K562 (cell line): ENCODE measurements at regions not wholly inside any gene's neighbourhood (a gene's known extent, or its start where the extent isn't known, plus 50 kb on each side); places are given as distances from the start of the nearest gene placed in this dataset.

ENCODE experiments used
- ATF1 ChIP-seq, 2 experiments: fragments of 450-650 bp in 1 of 2; IDR thresholded peaks; 2 replicates each; pipeline ENCODE4 v1.6.1; 2016; ENCODE audit warnings: missing compliant biosample characterization in 1 of 2, missing genetic modification characterization in 1 of 2
- BHLHE40 ChIP-seq: IDR thresholded peaks from 2 replicates; pipeline ENCODE4 v1.6.1; 2011; ENCODE audit warnings: low read length, improper control_type of control experiment
- CBFA2T2 ChIP-seq: fragments of 450-650 bp; conservative IDR thresholded peaks from 2 replicates; pipeline ENCODE4 v1.6.1; 2017; ENCODE audit warnings: mild to moderate bottlenecking
- CC2D1A ChIP-seq: fragments of 450-650 bp; IDR thresholded peaks from 2 replicates; pipeline ENCODE4 v1.6.1; 2017; ENCODE audit warnings: mild to moderate bottlenecking
- CREM ChIP-seq: IDR thresholded peaks from 2 replicates; pipeline ENCODE4 v1.6.1; 2014; ENCODE audit warnings: antibody characterized with exemption, low read depth
- EP300 ChIP-seq: IDR thresholded peaks from 2 replicates; pipeline ENCODE4 v1.6.1; 2012; ENCODE audit warnings: low read length, improper control_type of control experiment
- GATAD2B ChIP-seq: fragments of 450-650 bp; IDR thresholded peaks from 2 replicates; pipeline ENCODE4 v1.6.1; 2017; ENCODE audit warnings: mild to moderate bottlenecking, borderline replicate concordance
- NFIC ChIP-seq: fragments of 450-650 bp; IDR thresholded peaks from 2 replicates; pipeline ENCODE4 v1.6.1; 2017; ENCODE audit warnings: mild to moderate bottlenecking, inconsistent platforms
- NR4A1 ChIP-seq, 2 experiments: fragments of 250-450 bp in 1 of 2; fragments of 450-650 bp in 1 of 2; sonication (Bioruptor Pico) in 1 of 2; IDR thresholded peaks; 2 replicates each; pipeline versions ENCODE4 v1.4.0 to v1.6.1; 2016 to 2020; ENCODE audit warnings: mild to moderate bottlenecking in 2 of 2, missing compliant biosample characterization in 1 of 2, missing genetic modification characterization in 1 of 2, moderate library complexity in 1 of 2
- PURB ChIP-seq: sonication (generic); formaldehyde crosslinking; IDR thresholded peaks from 2 replicates; pipeline ENCODE4 v1.9.0; 2021; ENCODE audit warnings: low read depth, mild to moderate bottlenecking, missing genetic modification reagents
- TEAD4 ChIP-seq, 2 experiments: sonication (generic) in 1 of 2; formaldehyde crosslinking in 1 of 2; IDR thresholded peaks; 2 replicates each; pipeline versions ENCODE4 v1.6.1 to v1.8.0; 2012 to 2022; ENCODE audit warnings: borderline replicate concordance in 1 of 2, inconsistent platforms in 1 of 2, low read length in 1 of 2, mild to moderate bottlenecking in 1 of 2, missing genetic modification reagents in 1 of 2
- ZFP36 ChIP-seq: fragments of 150-350 bp; IDR thresholded peaks from 2 replicates; pipeline ENCODE4 v1.6.1; 2018; ENCODE audit warnings: low read length, low read depth; ENCODE audit not compliant: partially characterized antibody
- ZNF445 ChIP-seq: fragments of 250-450 bp; sonication (Bioruptor Pico); IDR thresholded peaks from 2 replicates; pipeline ENCODE4 v1.4.0; 2020; ENCODE audit warnings: low read depth, mild to moderate bottlenecking, moderate library complexity
- TF ChIP-seq, protein P1 (sequence below), 3 experiments: fragments of 200-800 bp in 1 of 3; sonication (Bioruptor generic) in 1 of 3; sonication (generic) in 1 of 3; formaldehyde crosslinking in 1 of 3; IDR thresholded peaks; 2 replicates each; pipeline versions ENCODE4 v1.6.1 to v1.8.0; 2016 to 2022; ENCODE audit warnings: mild to moderate bottlenecking in 2 of 3, missing compliant biosample characterization in 2 of 3, missing genetic modification characterization in 2 of 3, missing genetic modification reagents in 1 of 3
- TF ChIP-seq, protein P2 (sequence below): fragments of 250-450 bp; sonication (Bioruptor Pico); IDR thresholded peaks from 2 replicates; pipeline ENCODE4 v1.8.0; 2021; ENCODE audit warnings: borderline replicate concordance, mild to moderate bottlenecking, moderate library complexity; ENCODE audit not compliant: poor library complexity, severe bottlenecking
- TF ChIP-seq, protein P3 (sequence below): fragments of 250-450 bp; sonication (Bioruptor Pico); IDR thresholded peaks from 2 replicates; pipeline ENCODE4 v1.8.0; 2022; ENCODE audit warnings: moderate library complexity, mild to moderate bottlenecking, inconsistent platforms
- TF ChIP-seq, protein P4 (sequence below), 2 experiments: fragments of 450-650 bp in 1 of 2; sonication (generic) in 1 of 2; formaldehyde crosslinking in 1 of 2; IDR thresholded peaks; 2 replicates each; pipeline versions ENCODE4 v1.7.1 to v1.9.0; 2016 to 2022; ENCODE audit warnings: inconsistent platforms in 1 of 2, mild to moderate bottlenecking in 1 of 2, missing genetic modification reagents in 1 of 2

DNA sequence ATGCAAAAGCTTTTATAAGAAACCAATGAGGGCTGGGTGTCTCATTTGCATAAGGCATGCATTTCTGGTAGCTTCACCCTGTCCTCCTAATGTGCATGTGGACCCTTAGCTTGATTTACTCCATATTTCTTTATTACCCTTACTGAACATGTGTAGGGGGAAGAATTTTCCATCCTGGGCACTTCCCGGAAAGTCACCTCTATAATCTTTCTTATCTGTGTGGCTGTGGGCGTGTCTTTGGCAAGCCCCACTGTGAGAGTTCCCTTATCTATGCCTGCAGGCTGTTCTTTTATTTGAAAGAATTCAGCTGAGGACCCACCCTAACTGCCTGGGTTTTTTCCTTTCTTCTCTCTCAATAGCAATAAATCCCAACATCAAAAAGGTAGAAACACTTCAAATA is 627.8 kb downstream of the DOK5 start (continued):
- TF ChIP-seq, protein P1, sequence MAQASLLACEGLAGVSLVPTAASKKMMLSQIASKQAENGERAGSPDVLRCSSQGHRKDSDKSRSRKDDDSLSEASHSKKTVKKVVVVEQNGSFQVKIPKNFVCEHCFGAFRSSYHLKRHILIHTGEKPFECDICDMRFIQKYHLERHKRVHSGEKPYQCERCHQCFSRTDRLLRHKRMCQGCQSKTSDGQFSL (CRISPR knock-in tag; IDR thresholded peaks at IDR 0.05): no peak
- TF ChIP-seq, protein P1 (tag; IDR thresholded peaks at IDR 0.05): no peak
- TF ChIP-seq ZFP36 (peak; percentile 83), CC2D1A (peak; percentile 78), CREM (peak; percentile 40; the same call in 1 of the 2 replicates), ZNF445 (CRISPR knock-in tag) (no peak), NR4A1 (CRISPR knock-in tag; IDR thresholded peaks at IDR 0.05) (no peak), NR4A1 (tag; IDR thresholded peaks at IDR 0.05) (peak; percentile 93), PURB (CRISPR knock-in tag) (no peak), CBFA2T2 (peak; percentile 81), NFIC (peak; percentile 88), GATAD2B (peak; percentile 46; the same call in 1 of the 2 replicates), ATF1 (CRISPR knock-in tag; IDR thresholded peaks at IDR 0.05) (no peak), ATF1 (tag; IDR thresholded peaks at IDR 0.05) (peak; percentile 43), BHLHE40 (peak; percentile 28; the same call in 1 of the 2 replicates), TEAD4 (IDR thresholded peaks at IDR 0.05; ENCODE audit: low read length) (peak; percentile 91), TEAD4 (CRISPR knock-in tag; IDR thresholded peaks at IDR 0.05; ENCODE audit: borderline replicate concordance) (no peak), EP300 (peak; percentile 96)
- TF ChIP-seq, protein P2, sequence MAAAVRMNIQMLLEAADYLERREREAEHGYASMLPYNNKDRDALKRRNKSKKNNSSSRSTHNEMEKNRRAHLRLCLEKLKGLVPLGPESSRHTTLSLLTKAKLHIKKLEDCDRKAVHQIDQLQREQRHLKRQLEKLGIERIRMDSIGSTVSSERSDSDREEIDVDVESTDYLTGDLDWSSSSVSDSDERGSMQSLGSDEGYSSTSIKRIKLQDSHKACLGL (CRISPR knock-in tag): peak; percentile 50
- TF ChIP-seq, protein P3, sequence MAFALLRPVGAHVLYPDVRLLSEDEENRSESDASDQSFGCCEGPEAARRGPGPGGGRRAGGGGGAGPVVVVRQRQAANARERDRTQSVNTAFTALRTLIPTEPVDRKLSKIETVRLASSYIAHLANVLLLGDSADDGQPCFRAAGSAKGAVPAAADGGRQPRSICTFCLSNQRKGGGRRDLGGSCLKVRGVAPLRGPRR (CRISPR knock-in tag): peak; percentile 92
- TF ChIP-seq, protein P4, sequence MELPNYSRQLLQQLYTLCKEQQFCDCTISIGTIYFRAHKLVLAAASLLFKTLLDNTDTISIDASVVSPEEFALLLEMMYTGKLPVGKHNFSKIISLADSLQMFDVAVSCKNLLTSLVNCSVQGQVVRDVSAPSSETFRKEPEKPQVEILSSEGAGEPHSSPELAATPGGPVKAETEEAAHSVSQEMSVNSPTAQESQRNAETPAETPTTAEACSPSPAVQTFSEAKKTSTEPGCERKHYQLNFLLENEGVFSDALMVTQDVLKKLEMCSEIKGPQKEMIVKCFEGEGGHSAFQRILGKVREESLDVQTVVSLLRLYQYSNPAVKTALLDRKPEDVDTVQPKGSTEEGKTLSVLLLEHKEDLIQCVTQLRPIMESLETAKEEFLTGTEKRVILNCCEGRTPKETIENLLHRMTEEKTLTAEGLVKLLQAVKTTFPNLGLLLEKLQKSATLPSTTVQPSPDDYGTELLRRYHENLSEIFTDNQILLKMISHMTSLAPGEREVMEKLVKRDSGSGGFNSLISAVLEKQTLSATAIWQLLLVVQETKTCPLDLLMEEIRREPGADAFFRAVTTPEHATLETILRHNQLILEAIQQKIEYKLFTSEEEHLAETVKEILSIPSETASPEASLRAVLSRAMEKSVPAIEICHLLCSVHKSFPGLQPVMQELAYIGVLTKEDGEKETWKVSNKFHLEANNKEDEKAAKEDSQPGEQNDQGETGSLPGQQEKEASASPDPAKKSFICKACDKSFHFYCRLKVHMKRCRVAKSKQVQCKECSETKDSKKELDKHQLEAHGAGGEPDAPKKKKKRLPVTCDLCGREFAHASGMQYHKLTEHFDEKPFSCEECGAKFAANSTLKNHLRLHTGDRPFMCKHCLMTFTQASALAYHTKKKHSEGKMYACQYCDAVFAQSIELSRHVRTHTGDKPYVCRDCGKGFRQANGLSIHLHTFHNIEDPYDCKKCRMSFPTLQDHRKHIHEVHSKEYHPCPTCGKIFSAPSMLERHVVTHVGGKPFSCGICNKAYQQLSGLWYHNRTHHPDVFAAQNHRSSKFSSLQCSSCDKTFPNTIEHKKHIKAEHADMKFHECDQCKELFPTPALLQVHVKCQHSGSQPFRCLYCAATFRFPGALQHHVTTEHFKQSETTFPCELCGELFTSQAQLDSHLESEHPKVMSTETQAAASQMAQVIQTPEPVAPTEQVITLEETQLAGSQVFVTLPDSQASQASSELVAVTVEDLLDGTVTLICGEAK (IDR thresholded peaks at IDR 0.05): peak; percentile 56; the same call in 1 of the 2 replicates
- TF ChIP-seq, protein P4 (CRISPR knock-in tag; IDR thresholded peaks at IDR 0.05): no peak
